Choroid plexus epithelial cell (primary cell): ENCODE measurements at regions not wholly inside any gene's neighbourhood (a gene's known extent, or its start where the extent isn't known, plus 50 kb on each side); places are given as distances from the start of the nearest gene placed in this dataset.

Experiments
- DNase-seq: peaks from one replicate; pipeline ENCODE4 v3.0.0-alpha.2; 2010; ENCODE audit warnings: low read depth
- H3K4me3 ChIP-seq: 2 replicates; pipeline ENCODE4 v1.5.1; 2011; ENCODE audit warnings: low read depth, mild to moderate bottlenecking, control low read depth, low read length, moderate library complexity
- TF ChIP-seq, protein P1 (sequence below): conservative IDR thresholded peaks from 2 replicates; pipeline ENCODE4 v1.5.1; 2011; ENCODE audit warnings: low read depth, mild to moderate bottlenecking, control low read depth, inconsistent platforms, low read length, moderate library complexity

DNA sequence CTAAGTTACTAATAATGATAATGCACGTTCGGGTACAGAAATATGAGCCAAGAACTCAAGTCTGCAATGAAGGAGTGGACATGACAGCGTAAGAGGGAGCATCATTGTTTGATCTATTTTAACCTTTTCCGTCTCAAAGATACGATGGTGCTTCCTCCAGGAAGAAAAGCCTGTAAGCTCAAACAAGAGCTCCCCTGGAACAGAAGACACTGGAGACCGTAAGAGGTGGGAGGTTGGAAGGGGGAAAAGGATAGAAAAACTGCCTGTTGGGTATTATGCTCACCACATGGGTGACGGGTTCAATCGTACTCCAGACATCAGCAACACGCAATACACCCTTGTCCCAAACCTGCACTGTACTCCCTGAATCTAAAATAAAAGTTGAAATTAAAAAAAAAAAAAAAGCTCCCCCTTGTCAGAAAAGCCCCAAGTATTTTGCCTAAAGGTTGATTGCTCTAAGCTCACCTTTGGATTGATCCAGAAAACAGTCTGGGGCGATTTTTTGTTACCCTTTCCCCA lies 180.5 kb downstream of the TRIM27 start:
- no peak for DNase-seq
- TF ChIP-seq, protein P1, sequence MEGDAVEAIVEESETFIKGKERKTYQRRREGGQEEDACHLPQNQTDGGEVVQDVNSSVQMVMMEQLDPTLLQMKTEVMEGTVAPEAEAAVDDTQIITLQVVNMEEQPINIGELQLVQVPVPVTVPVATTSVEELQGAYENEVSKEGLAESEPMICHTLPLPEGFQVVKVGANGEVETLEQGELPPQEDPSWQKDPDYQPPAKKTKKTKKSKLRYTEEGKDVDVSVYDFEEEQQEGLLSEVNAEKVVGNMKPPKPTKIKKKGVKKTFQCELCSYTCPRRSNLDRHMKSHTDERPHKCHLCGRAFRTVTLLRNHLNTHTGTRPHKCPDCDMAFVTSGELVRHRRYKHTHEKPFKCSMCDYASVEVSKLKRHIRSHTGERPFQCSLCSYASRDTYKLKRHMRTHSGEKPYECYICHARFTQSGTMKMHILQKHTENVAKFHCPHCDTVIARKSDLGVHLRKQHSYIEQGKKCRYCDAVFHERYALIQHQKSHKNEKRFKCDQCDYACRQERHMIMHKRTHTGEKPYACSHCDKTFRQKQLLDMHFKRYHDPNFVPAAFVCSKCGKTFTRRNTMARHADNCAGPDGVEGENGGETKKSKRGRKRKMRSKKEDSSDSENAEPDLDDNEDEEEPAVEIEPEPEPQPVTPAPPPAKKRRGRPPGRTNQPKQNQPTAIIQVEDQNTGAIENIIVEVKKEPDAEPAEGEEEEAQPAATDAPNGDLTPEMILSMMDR: no peak
- H3K4me3 ChIP-seq: no peak overlapping the region

DNA sequence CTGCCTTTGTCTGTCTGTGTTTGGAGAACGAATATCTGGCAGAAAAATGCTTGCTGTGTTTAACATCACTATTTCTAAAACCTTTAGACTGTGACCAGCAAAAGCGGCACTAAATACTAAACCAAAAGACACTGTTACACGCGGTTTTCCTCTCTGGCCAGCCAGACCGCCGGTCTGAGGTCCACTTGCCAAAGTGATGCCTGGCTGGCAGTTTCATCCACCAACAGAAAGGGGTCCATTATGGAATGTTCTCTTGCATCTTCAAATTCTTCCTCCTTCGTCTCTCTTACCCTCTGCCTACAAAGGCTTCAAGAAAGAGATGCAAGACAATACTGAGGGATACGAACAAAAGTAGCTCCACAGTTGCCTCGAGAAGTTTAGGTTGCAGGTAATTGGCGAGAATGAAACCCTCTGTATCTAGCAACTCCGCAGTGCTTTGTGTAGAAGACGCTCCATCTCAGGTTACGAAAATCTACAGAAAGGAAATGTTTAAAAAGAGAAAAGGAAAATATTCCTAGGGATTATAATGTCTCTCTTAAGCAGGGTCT lies 176.6 kb downstream of the TRIM27 start:
- TF ChIP-seq, protein P1: no peak
- no peak for DNase-seq
- peak overlapping the region; percentile 28 for H3K4me3 ChIP-seq

DNA sequence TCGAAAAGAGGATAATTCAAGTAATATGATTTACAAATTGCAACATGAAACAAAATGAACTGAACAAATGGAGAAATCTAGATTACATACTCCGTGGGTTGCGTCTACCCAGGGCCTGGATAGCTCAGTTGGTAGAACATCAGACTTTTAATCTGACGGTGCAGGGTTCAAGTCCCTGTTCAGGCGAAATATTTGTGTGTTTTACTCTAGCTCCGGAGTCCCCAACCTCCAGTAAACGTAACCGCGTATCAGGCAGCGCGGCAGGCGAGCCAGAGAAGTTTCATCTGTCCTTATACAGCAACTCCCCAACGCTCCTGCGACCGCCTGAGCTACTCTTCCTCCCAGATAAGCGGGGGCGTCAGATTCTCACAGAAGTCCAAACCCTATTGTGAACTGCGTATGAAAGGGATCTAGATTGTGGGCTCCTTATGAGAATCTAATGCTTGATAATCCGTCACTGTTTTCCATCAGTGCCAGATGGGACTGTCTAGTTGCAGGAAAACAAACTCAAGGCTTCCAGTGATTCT lies 176.1 kb downstream of the TRIM27 start:
- peak; percentile 82 for DNase-seq
- peak overlapping the region; percentile 28 for H3K4me3 ChIP-seq
- TF ChIP-seq, protein P1: no peak

DNA sequence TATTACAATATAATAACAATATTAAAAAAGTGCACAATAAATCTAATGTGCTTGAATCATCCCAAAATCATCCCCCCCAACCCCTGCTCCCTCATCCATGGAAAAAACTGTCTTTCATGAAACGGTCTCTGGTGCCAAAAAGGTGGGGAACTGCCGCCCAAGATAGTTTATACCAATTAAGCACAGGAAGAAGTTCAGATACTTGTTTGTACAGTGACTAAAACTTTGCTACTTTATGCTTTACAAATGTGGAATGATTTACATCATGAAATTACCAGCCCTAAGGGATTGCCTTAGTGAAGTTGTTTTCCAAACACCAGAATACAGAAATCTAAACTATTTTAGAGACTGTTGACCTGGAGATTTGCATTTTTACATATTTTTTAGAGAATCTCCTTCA lies 175.6 kb downstream of the TRIM27 start:
- H3K4me3 ChIP-seq: no peak overlapping the region
- TF ChIP-seq, protein P1: no peak
- no peak for DNase-seq

DNA sequence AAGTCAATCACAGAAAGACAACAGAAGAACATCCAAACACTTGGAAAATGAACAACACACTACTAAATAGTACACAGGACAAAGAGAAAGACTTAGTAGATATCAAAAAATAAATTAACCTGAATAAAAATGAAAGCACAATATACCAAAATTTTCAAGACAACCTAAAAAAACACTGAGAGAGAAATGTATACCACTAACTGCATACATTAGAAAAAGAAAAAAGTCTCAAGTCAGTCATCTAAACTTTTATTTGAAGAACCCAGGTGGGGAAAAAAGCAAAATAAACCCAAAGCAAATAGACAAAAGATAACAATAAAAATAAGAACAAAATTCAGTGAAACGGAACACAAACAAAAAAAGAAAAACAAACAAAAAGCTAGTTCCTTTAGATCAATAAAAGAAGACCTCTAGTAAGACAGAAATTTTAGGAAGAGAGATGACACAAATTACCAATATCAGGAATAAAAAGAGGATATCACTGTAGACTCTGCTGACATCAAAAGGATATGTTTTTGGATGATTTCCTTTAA lies 172.8 kb downstream of the TRIM27 start:
- DNase-seq: no peak
- H3K4me3 ChIP-seq: no peak overlapping the region
- TF ChIP-seq, protein P1: no peak

DNA sequence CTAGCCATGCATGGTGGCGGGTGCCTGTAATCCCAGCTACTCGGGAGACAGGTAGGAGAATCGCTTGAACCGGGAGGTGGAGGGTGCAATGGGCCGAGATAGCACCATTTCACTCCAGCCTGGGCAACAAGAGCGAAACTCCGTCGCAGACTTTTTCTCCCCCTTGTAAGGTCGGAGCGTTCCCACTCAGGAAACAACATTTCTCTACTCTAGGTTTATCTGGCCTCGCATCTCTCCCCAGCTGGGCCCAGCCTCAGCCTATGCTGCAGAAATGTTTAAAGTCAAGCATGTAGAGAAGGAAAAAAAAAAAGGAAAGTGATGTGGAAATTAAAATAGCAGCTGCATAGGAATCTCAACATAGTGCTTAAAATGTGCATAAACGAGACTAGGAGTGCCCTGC lies 172.3 kb downstream of the TRIM27 start:
- DNase-seq: no peak
- H3K4me3 ChIP-seq: no peak overlapping the region
- TF ChIP-seq, protein P1: no peak

DNA sequence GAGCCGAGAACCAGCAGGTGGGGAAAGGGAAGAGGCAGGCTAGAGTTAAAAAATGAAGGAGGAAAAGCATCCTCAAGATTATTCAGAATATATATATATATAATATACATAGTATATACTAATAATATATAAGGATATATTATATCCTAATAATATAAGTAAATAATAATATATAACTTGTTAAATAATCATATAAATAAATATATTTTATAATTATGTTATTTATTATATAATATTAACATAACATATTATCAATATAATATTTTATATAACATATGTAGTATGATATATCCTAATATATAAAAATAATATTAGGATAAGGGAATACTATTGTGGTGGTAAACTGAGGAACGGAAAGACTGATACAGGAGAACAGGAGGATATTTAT lies 171.8 kb downstream of the TRIM27 start:
- H3K4me3 ChIP-seq: no peak overlapping the region
- TF ChIP-seq, protein P1: no peak
- DNase-seq: no peak
